DND-41 (cell line): ENCODE measurements at regions not wholly inside any gene's neighbourhood (a gene's known extent, or its start where the extent isn't known, plus 50 kb on each side); places are given as distances from the start of the nearest gene placed in this dataset.

Experiments used
- ATAC-seq: fragments of 200-7000 bp; cut with Tn5 transposase; 3 replicates; pipeline ENCODE4 v1.9.1; 2021; ENCODE audit warnings: low read depth; ENCODE audit not compliant: insufficient read depth
- DNase-seq: peaks from one replicate; pipeline ENCODE4 v3.0.0-alpha.2; 2020
- H2AFZ ChIP-seq: 2 replicates; pipeline ENCODE4 v1.6.0; 2012; ENCODE audit warnings: low read depth, low read length
- H3K27ac ChIP-seq: 2 replicates; pipeline ENCODE4 v1.5.1; 2012; ENCODE audit warnings: low read length, inconsistent platforms
- H3K27me3 ChIP-seq: fragments of 200-600 bp; sonication (generic); 2 replicates; pipeline ENCODE4 v1.6.0; 2012; ENCODE audit warnings: low read length, mild to moderate bottlenecking, inconsistent platforms; ENCODE audit not compliant: insufficient read depth, poor library complexity
- H3K36me3 ChIP-seq: 2 replicates; pipeline ENCODE4 v1.5.1; 2012; ENCODE audit warnings: low read length, inconsistent platforms; ENCODE audit not compliant: insufficient read depth
- H3K4me1 ChIP-seq: 2 replicates; pipeline ENCODE4 v1.5.1; 2012; ENCODE audit warnings: mild to moderate bottlenecking, low read length; ENCODE audit not compliant: insufficient read depth
- H3K4me2 ChIP-seq: 2 replicates; pipeline ENCODE4 v1.6.0; 2012; ENCODE audit warnings: mild to moderate bottlenecking, moderate library complexity, low read length, inconsistent platforms; ENCODE audit not compliant: insufficient read depth
- H3K4me3 ChIP-seq, 2 experiments: fragments of 200-600 bp in 1 of 2; shearing (Covaris generic) in 1 of 2; 2 replicates each; pipeline ENCODE4 v1.5.1; 2012 to 2016; ENCODE audit warnings: inconsistent platforms in 2 of 2, low read length in 2 of 2, mild to moderate bottlenecking in 2 of 2, low read depth in 1 of 2, moderate library complexity in 1 of 2
- H3K79me2 ChIP-seq: 2 replicates; pipeline ENCODE4 v1.6.0; 2012; ENCODE audit warnings: low read length, inconsistent platforms; ENCODE audit not compliant: insufficient read depth
- H3K9ac ChIP-seq: 2 replicates; pipeline ENCODE4 v1.6.0; 2012; ENCODE audit warnings: low read depth, mild to moderate bottlenecking, inconsistent platforms, low read length, moderate library complexity
- H3K9me3 ChIP-seq: 2 replicates; pipeline ENCODE4 v1.5.1; 2012; ENCODE audit warnings: low read length, moderate library complexity, mild to moderate bottlenecking, inconsistent platforms; ENCODE audit not compliant: insufficient read depth, severe bottlenecking
- H4K20me1 ChIP-seq: 2 replicates; pipeline ENCODE4 v1.6.0; 2012; ENCODE audit warnings: low read length; ENCODE audit not compliant: insufficient read depth
- CTCF ChIP-seq: IDR thresholded peaks from 2 replicates; pipeline ENCODE4 v1.5.1; 2012; ENCODE audit warnings: borderline replicate concordance, low read length, moderate library complexity, mild to moderate bottlenecking; ENCODE audit not compliant: poor library complexity, severe bottlenecking; ENCODE audit errors: extremely low read depth
- EZH2 ChIP-seq: IDR thresholded peaks from 3 replicates; pipeline ENCODE4 v1.6.1; 2012; ENCODE audit warnings: borderline replicate concordance, low read depth, mild to moderate bottlenecking, moderate library complexity, low read length, inconsistent platforms; ENCODE audit not compliant: severe bottlenecking

DNA sequence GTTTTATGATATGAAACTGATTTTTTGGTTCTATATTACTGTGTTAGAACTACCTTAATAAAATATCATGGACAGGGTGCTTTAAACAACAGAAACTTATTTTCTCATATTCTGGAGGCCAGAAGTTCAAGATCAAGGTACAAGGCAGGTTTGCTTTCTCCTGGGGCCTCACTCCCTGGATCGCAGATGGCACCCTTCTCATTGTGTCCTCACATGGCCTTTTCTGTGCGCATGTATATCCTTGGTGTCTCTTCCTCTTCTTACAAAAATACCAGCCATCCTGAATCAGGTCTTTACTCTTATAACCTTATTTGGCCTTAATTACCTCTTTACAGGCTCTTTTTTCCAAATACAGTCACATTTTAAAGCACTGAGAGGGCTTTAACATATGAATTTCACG lies 906.1 kb downstream of the CDH11 start:
- no peaks in the 10 kb centered on the region for H3K36me3 ChIP-seq
- H4K20me1 ChIP-seq: no peaks in the 10 kb centered on the region
- no peak for TF ChIP-seq CTCF
- TF ChIP-seq EZH2: no peak
- H3K27me3 ChIP-seq: no peaks in the 10 kb centered on the region
- no peak overlapping the region for H3K4me3 ChIP-seq
- H3K4me2 ChIP-seq: no peak overlapping the region
- no peak overlapping the region for H3K9ac ChIP-seq
- H3K4me1 ChIP-seq: no peaks in the 10 kb centered on the region
- no peak overlapping the region for H3K27ac ChIP-seq
- no peaks in the 10 kb centered on the region for H3K9me3 ChIP-seq
- no peaks in the 10 kb centered on the region for H3K79me2 ChIP-seq
- ATAC-seq (no peak), DNase-seq (no peak)
- no peak overlapping the region for H2AFZ ChIP-seq

- Histone ChIP-seq H3K4me3 (no peak overlapping the region), H3K4me1 (no peaks in the 10 kb centered on the region), H3K27ac (no peak overlapping the region), H4K20me1 (no peaks in the 10 kb centered on the region), H3K9me3 (no peaks in the 10 kb centered on the region), H2AFZ (no peak overlapping the region), H3K79me2 (no peaks in the 10 kb centered on the region), H3K36me3 (no peaks in the 10 kb centered on the region), H3K4me2 (no peak overlapping the region), H3K9ac (no peak overlapping the region), H3K27me3 (no peaks in the 10 kb centered on the region)
- no peak for TF ChIP-seq EZH2
- no peak for DNase-seq
- ATAC-seq: no peak
These were observed 910.5 kb downstream of the CDH11 start for GRCh38 chr16:64211331-64211730.

- no peaks in the 10 kb centered on the region for H3K79me2 ChIP-seq
- no peak overlapping the region for H3K4me2 ChIP-seq
- no peak overlapping the region for H3K27ac ChIP-seq
- H3K36me3 ChIP-seq: no peaks in the 10 kb centered on the region
- no peak for TF ChIP-seq EZH2
- TF ChIP-seq CTCF: no peak
- no peak for ATAC-seq
- no peaks in the 10 kb centered on the region for H4K20me1 ChIP-seq
- H3K9ac ChIP-seq: no peak overlapping the region
- no peak overlapping the region for H3K4me3 ChIP-seq
- H3K9me3 ChIP-seq: no peaks in the 10 kb centered on the region
- DNase-seq: no peak
- H3K4me1 ChIP-seq: no peaks in the 10 kb centered on the region
- H3K27me3 ChIP-seq: no peaks in the 10 kb centered on the region
- no peak overlapping the region for H2AFZ ChIP-seq
These were observed 915.0 kb downstream of the CDH11 start for GRCh38 chr16:64206862-64207261.

- TF ChIP-seq EZH2: no peak
- no peak for TF ChIP-seq CTCF
- Histone ChIP-seq H3K4me1 (no peaks in the 10 kb centered on the region), H3K79me2 (no peaks in the 10 kb centered on the region), H4K20me1 (no peaks in the 10 kb centered on the region), H3K9ac (no peak overlapping the region), H3K36me3 (no peaks in the 10 kb centered on the region), H3K27me3 (no peaks in the 10 kb centered on the region), H3K4me2 (no peak overlapping the region), H3K4me3 (no peak overlapping the region), H3K9me3 (no peaks in the 10 kb centered on the region), H2AFZ (no peak overlapping the region), H3K27ac (no peak overlapping the region)
- DNase-seq: no peak
- ATAC-seq: no peak
These were observed 918.7 kb downstream of the CDH11 start for GRCh38 chr16:64203126-64203525.
